IPS-20b (cell line): ENCODE measurements at regions not wholly inside any gene's neighbourhood (a gene's known extent, or its start where the extent isn't known, plus 50 kb on each side); places are given as distances from the start of the nearest gene placed in this dataset.

Source experiments
- H3K27ac ChIP-seq: one replicate; pipeline ENCODE4 v1.5.1; 2013; ENCODE audit warnings: low read length
- H3K27me3 ChIP-seq: 2 replicates; pipeline ENCODE4 v1.6.1; 2013; ENCODE audit warnings: mild to moderate bottlenecking, low read length, inconsistent platforms; ENCODE audit not compliant: insufficient read depth
- H3K36me3 ChIP-seq: 2 replicates; pipeline ENCODE4 v1.6.1; 2013; ENCODE audit warnings: low read depth, mild to moderate bottlenecking, inconsistent platforms, low read length, moderate library complexity; ENCODE audit not compliant: insufficient read depth
- H3K4me1 ChIP-seq: 2 replicates; pipeline ENCODE4 v1.6.1; 2013; ENCODE audit warnings: mild to moderate bottlenecking, control low read depth, inconsistent platforms, low read length, moderate library complexity; ENCODE audit not compliant: insufficient read depth
- H3K4me3 ChIP-seq: 2 replicates; pipeline ENCODE4 v1.5.1; 2013; ENCODE audit warnings: mild to moderate bottlenecking, low read length, inconsistent platforms
- H3K9ac ChIP-seq: 2 replicates; pipeline ENCODE4 v1.6.1; 2013; ENCODE audit warnings: low read depth, mild to moderate bottlenecking, inconsistent platforms, low read length, moderate library complexity
- H3K9me3 ChIP-seq: 2 replicates; pipeline ENCODE4 v1.6.1; 2013; ENCODE audit warnings: mild to moderate bottlenecking, low read depth, low read length, inconsistent platforms; ENCODE audit not compliant: insufficient read depth

DNA sequence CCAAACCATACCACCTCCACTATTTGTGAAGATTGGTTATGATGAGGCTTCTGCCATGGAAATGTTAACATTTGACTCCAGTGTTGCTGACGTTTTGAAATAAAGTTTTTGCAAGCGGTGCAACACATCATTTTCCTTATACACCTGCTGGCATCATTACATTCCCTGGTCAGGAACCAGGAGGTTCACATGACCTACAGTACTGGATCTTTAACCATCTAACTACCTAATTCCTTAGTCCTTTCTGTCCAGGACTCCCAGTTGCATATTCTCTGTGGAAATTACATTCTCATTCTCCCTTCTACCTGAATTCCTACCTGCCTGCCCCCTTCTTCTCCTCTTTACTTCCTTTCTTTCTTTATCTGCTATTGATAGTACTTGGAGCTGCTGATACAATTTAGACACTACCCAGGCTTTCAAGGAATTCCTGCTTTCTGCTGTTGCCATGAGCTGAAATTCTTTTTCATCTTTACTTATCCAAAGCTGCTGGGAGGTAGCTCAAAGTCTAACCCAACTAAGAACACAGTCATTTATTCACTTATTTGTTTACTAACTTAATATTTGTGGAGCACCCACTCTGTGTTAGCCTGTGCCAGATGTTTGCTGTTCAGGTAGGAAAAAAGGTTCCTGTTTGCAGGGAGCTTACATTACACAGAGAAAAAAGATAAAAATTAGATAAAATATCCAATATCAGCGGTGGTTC, 144.2 kb downstream of the EDEM1 start:
- no peak overlapping the region for H3K4me3 ChIP-seq
- H3K9ac ChIP-seq = no peak overlapping the region
- H3K9me3 ChIP-seq = no peaks in the 10 kb centered on the region
- H3K4me1 ChIP-seq = no peaks in the 10 kb centered on the region
- no peak overlapping the region for H3K27ac ChIP-seq
- H3K27me3 ChIP-seq = no peaks in the 10 kb centered on the region
- no peaks in the 10 kb centered on the region for H3K36me3 ChIP-seq

DNA sequence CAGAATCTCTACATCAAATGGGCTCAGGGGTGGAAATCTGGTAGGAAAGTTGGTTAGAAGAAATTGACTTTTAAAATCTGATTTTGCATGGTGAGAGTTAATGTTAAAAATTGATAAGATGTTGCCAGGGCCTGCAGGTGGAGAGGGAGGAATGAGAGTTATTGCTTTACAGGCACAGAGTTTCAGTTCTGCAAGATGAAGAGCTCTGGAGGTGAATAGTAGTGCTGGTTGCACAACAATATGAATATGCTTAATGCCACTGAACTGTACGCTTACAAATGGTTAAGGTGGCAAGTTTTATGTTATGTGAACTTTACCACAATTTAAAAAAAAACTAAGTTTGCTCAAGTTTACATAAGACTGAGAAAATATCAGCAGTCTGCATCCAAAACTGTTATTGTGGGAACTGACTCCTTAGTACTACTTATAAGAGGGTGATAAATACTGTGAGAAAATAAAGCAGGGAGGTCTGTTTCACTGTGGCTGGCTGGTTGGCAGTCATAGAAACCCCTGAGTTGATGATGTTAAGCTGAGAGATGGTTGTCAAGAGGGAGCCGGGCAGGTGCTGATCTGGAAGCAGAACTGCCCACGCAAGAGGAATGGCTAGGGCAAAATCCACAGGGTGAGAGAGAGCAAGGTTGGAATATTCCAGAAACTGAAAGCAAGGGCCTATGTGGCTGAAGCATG, 144.9 kb downstream of the EDEM1 start:
- Histone ChIP-seq H3K4me1 (no peaks in the 10 kb centered on the region), H3K36me3 (no peaks in the 10 kb centered on the region), H3K27me3 (no peaks in the 10 kb centered on the region), H3K27ac (no peak overlapping the region), H3K9ac (no peak overlapping the region), H3K9me3 (no peaks in the 10 kb centered on the region), H3K4me3 (no peak overlapping the region)

DNA sequence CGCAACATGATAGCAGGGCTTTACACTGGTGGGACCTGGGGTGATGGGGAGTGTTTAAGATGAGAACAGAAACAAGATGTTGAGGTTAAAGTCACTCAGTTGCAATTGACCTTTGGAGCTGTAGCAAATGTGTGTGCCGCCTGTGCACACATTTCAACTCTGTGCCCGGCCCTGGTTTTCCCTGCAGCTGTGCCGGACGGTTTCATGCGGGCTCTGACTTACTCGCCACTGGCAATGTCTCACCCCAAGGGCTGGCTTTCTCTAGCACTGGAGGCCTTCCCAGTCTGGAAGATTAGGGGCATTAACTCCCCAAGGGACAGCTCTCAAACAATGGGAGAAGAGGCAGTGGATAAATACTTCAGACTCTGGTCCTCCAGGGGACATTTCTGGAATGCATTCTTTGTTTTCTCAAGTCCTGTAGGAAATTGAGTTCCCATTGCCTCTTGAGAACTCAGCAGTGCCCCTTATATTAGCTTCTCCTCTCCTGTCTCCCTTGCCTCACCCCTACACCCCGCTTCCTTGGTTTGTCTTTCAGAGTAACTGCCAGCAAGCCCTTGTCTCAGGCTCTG, 152.5 kb downstream of the EDEM1 start:
- Histone ChIP-seq H3K4me3 (no peak overlapping the region), H3K27ac (no peak overlapping the region), H3K9me3 (no peaks in the 10 kb centered on the region), H3K9ac (no peak overlapping the region), H3K36me3 (no peaks in the 10 kb centered on the region), H3K27me3 (no peaks in the 10 kb centered on the region; the same call in 1 of the 2 replicates), H3K4me1 (0 out of 2 replicates have a peak, but pooled peaks cover 4% of the 10 kb centered on the region)

DNA sequence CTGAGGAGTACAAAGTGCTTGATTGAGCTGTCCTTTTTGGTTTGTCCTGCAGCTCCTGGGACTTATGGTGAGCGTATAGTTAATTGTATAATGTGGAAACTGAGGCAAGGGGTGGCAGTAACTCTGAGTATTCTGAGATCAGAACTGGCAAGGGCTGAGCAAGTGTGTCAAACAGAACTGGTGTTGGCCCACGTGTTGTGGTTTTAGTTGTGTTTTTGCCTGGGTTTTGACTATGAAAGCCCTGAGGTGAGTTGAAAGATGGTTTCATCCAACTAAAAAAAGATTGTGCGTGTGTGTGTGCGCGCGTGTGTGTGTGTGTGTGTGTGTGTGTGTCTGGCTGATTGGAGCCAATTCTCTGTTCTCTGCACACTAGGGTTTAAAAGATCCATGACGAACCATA, 154.1 kb downstream of the EDEM1 start:
- Histone ChIP-seq H3K4me3 (no peak overlapping the region), H3K9me3 (no peaks in the 10 kb centered on the region), H3K27me3 (no peaks in the 10 kb centered on the region; the same call in 1 of the 2 replicates), H3K9ac (no peak overlapping the region), H3K36me3 (no peaks in the 10 kb centered on the region), H3K4me1 (0 out of 2 replicates have a peak, but pooled peaks cover 4% of the 10 kb centered on the region), H3K27ac (no peak overlapping the region)

DNA sequence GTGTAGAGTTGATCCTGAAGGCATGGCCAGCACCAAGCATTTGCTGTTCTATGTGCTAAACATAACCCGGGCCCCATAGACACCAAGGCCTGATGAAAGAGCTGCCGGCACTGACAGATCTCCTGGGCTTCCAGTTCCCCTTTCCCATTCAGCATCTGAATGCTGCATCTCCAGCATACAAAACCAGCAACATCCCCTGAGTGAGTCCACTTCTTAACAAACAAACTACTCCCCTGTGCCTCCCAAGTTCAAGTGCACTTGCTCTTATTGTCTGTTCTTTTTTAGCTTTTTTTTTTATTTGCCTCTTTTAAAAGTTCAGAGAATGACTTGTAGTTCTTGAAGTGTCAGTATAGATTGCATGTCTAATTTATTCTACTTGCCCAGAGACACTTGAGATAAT, 156.0 kb downstream of the EDEM1 start:
- no peak overlapping the region for H3K27ac ChIP-seq
- no peaks in the 10 kb centered on the region for H3K9me3 ChIP-seq
- no peaks in the 10 kb centered on the region for H3K36me3 ChIP-seq
- H3K4me3 ChIP-seq = no peak overlapping the region
- no peaks in the 10 kb centered on the region; the same call in 1 of the 2 replicates for H3K27me3 ChIP-seq
- no peak overlapping the region for H3K9ac ChIP-seq
- 0 out of 2 replicates have a peak, but pooled peaks cover 4% of the 10 kb centered on the region for H3K4me1 ChIP-seq

DNA sequence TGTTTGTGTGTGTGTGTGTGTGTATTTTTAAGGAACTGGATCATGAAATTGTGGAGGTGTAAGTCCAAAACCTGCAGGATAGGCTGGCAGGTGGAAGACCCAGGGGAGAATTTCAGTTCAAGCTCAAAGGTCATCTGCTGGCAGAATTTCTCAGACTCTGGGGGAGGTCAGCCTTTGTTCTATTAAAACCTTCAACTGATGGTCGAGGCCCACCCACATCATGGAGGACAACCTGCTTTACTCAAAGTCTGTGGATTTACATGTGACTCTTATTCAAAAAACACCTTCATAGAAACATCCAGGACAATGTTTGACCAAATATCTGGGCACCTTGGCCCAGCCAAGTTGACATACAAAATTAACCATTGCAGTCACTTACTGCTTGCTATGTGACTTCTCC, 157.2 kb downstream of the EDEM1 start:
- Histone ChIP-seq H3K27me3 (no peaks in the 10 kb centered on the region; the same call in 1 of the 2 replicates), H3K9me3 (no peaks in the 10 kb centered on the region), H3K36me3 (no peaks in the 10 kb centered on the region), H3K27ac (no peak overlapping the region), H3K4me3 (no peak overlapping the region), H3K4me1 (0 out of 2 replicates have a peak, but pooled peaks cover 4% of the 10 kb centered on the region), H3K9ac (no peak overlapping the region)

DNA sequence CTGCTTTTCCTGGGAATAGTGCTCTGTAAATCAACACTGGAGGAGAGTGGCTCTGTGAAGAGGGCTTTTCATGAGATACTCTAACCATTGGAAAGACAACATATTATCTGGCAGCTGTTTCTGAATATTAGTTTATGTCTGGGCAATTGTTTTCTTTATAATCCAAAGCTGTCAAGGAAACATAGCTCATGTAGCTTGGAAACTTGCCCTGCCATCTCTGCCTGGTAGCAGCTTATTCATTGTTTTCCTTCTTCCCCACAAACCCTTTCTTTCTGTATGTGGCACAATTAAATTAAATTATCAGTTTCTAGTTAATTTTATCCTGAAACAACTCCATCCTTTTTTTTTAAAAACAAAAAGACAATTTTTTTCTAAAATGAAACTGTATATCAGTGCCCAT, 160.0 kb downstream of the EDEM1 start:
- no peak overlapping the region for H3K4me3 ChIP-seq
- H3K4me1 ChIP-seq = no peaks in the 10 kb centered on the region
- no peaks in the 10 kb centered on the region for H3K27me3 ChIP-seq
- H3K9ac ChIP-seq = no peak overlapping the region
- no peaks in the 10 kb centered on the region for H3K9me3 ChIP-seq
- no peaks in the 10 kb centered on the region for H3K36me3 ChIP-seq
- H3K27ac ChIP-seq = no peak overlapping the region

DNA sequence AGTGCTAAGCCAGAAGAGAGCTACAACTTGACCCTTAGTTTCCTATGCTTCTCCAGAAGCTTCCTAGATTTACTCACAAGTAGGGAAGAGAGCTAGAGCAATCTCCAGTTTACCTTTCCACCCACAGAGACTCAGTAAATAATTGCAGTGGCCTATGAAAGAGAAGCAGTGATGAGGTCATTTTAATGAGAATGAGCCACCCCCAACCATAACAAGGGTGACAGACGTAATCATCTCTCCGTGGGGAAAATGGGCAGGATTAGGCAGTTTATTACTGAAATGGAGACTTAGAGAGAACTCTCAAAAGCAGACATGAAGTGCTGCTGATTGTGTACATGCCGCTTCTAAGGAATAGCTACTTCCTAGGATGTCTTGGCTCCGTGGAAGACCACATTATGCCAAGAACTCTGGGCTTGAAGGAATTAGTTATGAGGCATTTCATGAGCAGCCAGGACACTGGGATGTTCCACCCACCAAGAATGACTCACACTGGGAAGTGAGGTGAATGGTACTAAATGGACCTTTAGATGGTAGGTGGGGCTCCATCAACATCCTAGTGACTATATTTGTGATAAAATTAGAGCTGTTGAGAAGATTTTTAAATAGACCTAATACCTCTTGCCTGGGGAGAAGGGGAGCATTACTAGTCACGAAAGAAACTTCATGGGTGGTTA, 160.9 kb downstream of the EDEM1 start:
- Histone ChIP-seq H3K4me1 (no peaks in the 10 kb centered on the region), H3K27me3 (no peaks in the 10 kb centered on the region), H3K9me3 (no peaks in the 10 kb centered on the region), H3K27ac (no peak overlapping the region), H3K9ac (no peak overlapping the region), H3K4me3 (no peak overlapping the region), H3K36me3 (no peaks in the 10 kb centered on the region)

DNA sequence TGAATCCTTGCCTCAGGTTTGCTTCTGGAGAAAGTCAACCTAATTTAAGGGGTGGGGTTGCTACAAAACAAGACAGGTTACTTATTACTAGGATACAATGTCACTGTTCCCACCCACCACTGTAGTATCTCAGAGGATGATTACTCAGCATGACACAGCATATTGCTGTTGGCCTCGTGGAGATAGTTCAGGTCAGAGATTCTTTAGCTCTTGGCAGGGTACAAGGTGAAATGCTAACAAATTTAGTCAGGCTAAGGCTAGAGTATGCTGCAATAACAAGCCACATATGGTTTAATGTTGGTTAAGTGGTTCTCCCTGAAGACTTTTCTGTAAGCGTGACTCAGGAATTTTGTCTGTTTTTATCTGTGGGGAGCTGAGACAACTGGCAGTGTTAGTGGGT, 161.8 kb downstream of the EDEM1 start:
- Histone ChIP-seq H3K4me1 (no peaks in the 10 kb centered on the region), H3K4me3 (no peak overlapping the region), H3K36me3 (no peaks in the 10 kb centered on the region), H3K9ac (no peak overlapping the region), H3K9me3 (no peaks in the 10 kb centered on the region), H3K27ac (no peak overlapping the region), H3K27me3 (no peaks in the 10 kb centered on the region)

DNA sequence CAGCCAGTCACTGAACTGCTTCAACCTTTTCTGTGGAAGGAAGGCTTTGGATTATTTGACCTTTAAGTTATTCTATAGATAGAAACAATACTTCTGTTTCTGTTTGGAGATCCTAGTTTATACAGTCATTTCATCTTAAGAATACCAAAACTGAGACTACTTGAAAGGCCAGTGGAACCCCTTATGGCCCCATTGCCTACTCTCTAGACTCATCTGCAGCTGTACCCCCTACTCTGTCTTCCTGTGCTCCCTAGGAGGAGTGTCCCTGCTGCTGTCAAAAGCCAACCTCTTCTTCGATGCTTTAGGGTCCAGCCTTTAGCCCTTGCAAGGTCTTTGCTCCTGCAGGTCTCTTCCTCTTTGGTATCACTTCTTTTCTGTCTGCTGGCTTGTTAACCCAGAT, 169.6 kb downstream of the EDEM1 start:
- H3K27ac ChIP-seq = no peak overlapping the region
- H3K4me3 ChIP-seq = no peak overlapping the region
- H3K36me3 ChIP-seq = no peaks in the 10 kb centered on the region
- no peaks in the 10 kb centered on the region for H3K27me3 ChIP-seq
- no peaks in the 10 kb centered on the region for H3K9me3 ChIP-seq
- H3K9ac ChIP-seq = no peak overlapping the region
- no peaks in the 10 kb centered on the region for H3K4me1 ChIP-seq

DNA sequence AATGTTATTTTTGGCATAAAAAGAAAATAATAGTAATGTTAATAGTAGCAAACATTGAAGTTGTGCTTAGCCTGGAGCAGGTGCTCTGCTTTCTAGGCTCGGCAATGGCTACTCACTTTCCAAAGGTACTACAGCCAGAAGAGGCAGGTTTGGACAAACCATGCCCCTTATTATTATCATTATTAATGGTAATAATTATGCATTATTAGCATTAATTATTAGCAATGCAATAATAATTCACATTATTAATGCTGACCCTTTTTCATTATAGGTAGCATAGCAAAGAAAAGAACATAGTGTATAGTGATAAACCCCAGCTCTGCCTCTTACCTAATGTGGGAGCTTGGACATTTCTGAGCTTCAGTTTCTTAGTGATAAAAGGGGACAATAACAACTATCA, 171.4 kb downstream of the EDEM1 start:
- H3K9ac ChIP-seq = no peak overlapping the region
- no peaks in the 10 kb centered on the region for H3K4me1 ChIP-seq
- H3K36me3 ChIP-seq = no peaks in the 10 kb centered on the region
- H3K27ac ChIP-seq = no peak overlapping the region
- H3K9me3 ChIP-seq = no peaks in the 10 kb centered on the region
- no peak overlapping the region for H3K4me3 ChIP-seq
- H3K27me3 ChIP-seq = no peaks in the 10 kb centered on the region
